ENCODE measurements at regions not wholly inside any gene's neighbourhood (a gene's known extent, or its start where the extent isn't known, plus 50 kb on each side); places are given as distances from the start of the nearest gene placed in this dataset.

DNA sequence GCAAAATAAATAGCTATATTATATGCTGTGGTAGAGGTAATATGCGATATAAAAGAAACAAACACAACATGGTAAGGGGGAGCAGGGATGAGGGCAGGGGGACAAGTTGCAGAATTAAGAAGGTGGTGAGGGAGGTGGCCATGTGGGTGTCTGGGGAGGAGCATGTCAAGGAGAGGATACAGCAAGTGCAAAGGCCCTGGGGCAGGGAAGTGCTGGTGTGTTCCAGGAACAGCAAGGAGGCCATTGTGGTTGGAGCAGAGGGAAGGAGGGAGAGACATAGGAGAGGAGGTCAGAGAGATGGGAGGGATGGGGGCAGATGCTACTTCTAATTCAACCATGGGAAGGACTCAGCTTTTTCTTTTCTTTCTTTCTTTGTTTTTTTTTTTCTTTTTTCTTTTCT is 161.2 kb upstream of the IGSF21 start:
- Histone ChIP-seq H3K4me3 (replicated peaks in 1 of 2; ENCODE audit: low read depth in 1 of 2, low read length in 2 of 2) (no peak overlapping the region), H3K27ac (ENCODE audit: low read depth, low read length) (no peak overlapping the region), H3K4me1 (ENCODE audit: control insufficient read depth in 1 of 2, insufficient read depth in 2 of 2, low read length in 2 of 2) (no peaks in the 10 kb centered on the region), H3K4me2 (ENCODE audit: low read length) (no peak overlapping the region), H4K20me1 (ENCODE audit: insufficient read depth) (no peaks in the 10 kb centered on the region), H3K9ac (ENCODE audit: low read length) (no peak overlapping the region), H2AFZ (ENCODE audit: low read depth, low read length, poor library complexity, severe bottlenecking) (no peak overlapping the region), H3K27me3 (ENCODE audit: insufficient read depth, low read length) (peaks cover 6% of the 10 kb centered on the region; the same call in 1 of the 2 replicates), H3K9me3 (ENCODE audit: control insufficient read depth in 1 of 2, insufficient read depth in 1 of 2, low read depth in 1 of 2, low read length in 2 of 2) (no peaks in the 10 kb centered on the region), H3K36me3 (ENCODE audit: control insufficient read depth in 1 of 2, insufficient read depth in 2 of 2, low read length in 2 of 2) (no peaks in the 10 kb centered on the region), H3K79me2 (ENCODE audit: insufficient read depth, low read length) (no peaks in the 10 kb centered on the region), H3K9me2 (ENCODE audit: insufficient read depth) (no peaks in the 10 kb centered on the region)
- RAD21 ChIA-PET (ENCODE audit: low non-redundant PET in 1 of 2, low total read pairs in 2 of 2, uncharacterized antibody in 2 of 2, unreplicated experiment in 2 of 2), result no interaction called here
- intact Hi-C loops (cut with micrococcal nuclease), result no loop called here
- TF ChIP-seq EGR1 (IDR thresholded peaks at IDR 0.05; ENCODE audit: low read depth), result no peak
- TF ChIP-seq, protein P1, sequence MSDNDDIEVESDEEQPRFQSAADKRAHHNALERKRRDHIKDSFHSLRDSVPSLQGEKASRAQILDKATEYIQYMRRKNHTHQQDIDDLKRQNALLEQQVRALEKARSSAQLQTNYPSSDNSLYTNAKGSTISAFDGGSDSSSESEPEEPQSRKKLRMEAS (IDR thresholded peaks at IDR 0.05), result no peak
- TF ChIP-seq ZNF274 (IDR thresholded peaks at IDR 0.05; ENCODE audit: low read depth, low read length), result no peak
- no peak for TF ChIP-seq SP1 (IDR thresholded peaks at IDR 0.05; ENCODE audit: low read depth)
- TF ChIP-seq FOSL1 (IDR thresholded peaks at IDR 0.05; ENCODE audit: low read depth), result no peak
- TF ChIP-seq ELF1 (IDR thresholded peaks at IDR 0.05; ENCODE audit: borderline replicate concordance, low read depth), result no peak
- no peak for TF ChIP-seq CBX3 (IDR thresholded peaks at IDR 0.05; ENCODE audit: low read depth)
- no peak for TF ChIP-seq JUND (IDR thresholded peaks at IDR 0.05)
- TF ChIP-seq, protein P2, sequence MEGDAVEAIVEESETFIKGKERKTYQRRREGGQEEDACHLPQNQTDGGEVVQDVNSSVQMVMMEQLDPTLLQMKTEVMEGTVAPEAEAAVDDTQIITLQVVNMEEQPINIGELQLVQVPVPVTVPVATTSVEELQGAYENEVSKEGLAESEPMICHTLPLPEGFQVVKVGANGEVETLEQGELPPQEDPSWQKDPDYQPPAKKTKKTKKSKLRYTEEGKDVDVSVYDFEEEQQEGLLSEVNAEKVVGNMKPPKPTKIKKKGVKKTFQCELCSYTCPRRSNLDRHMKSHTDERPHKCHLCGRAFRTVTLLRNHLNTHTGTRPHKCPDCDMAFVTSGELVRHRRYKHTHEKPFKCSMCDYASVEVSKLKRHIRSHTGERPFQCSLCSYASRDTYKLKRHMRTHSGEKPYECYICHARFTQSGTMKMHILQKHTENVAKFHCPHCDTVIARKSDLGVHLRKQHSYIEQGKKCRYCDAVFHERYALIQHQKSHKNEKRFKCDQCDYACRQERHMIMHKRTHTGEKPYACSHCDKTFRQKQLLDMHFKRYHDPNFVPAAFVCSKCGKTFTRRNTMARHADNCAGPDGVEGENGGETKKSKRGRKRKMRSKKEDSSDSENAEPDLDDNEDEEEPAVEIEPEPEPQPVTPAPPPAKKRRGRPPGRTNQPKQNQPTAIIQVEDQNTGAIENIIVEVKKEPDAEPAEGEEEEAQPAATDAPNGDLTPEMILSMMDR (IDR thresholded peaks at IDR 0.05 in 2 of 3, conservative IDR thresholded peaks at IDR 0.05 in 1 of 3; ENCODE audit: borderline replicate concordance in 1 of 3, insufficient read depth in 1 of 3, low read depth in 2 of 3, low read length in 2 of 3), result no peak
- TF ChIP-seq CEBPB (IDR thresholded peaks at IDR 0.05; ENCODE audit: low read depth), result no peak
- TF ChIP-seq SIN3A (IDR thresholded peaks at IDR 0.05; ENCODE audit: low read depth), result no peak
- TF ChIP-seq ZFX (IDR thresholded peaks at IDR 0.05), result no peak
- TF ChIP-seq RAD21 (IDR thresholded peaks at IDR 0.05; ENCODE audit: low read depth), result no peak
- no peak for TF ChIP-seq YY1 (IDR thresholded peaks at IDR 0.05; ENCODE audit: extremely low read depth, insufficient replicate concordance, low read depth, low read length)
- TF ChIP-seq SRF (IDR thresholded peaks at IDR 0.05; ENCODE audit: low read depth), result no peak
- TF ChIP-seq EZH2phosphoT487 (IDR thresholded peaks at IDR 0.05; ENCODE audit: borderline replicate concordance), result no peak
- no peak for TF ChIP-seq ATF3 (IDR thresholded peaks at IDR 0.05)
- TF ChIP-seq EZH2 (IDR thresholded peaks at IDR 0.05), result no peak
- BruUV-seq (replicated peaks), result no TSS peak
- POLR2A ChIA-PET, result no interaction called here
- DNase-seq (ENCODE audit: low read depth, low spot score) (no peak), ATAC-seq (no peak)
- CTCF ChIA-PET, result interaction anchor here (0.6 kb wide), 1 partner anchor 610 kb away, joined by 4 read pairs; no protein-coding TSS in a partner anchor

Data from HCT116 (cell line).